HG03095 (cell line): ENCODE measurements at regions not wholly inside any gene's neighbourhood (a gene's known extent, or its start where the extent isn't known, plus 50 kb on each side); places are given as distances from the start of the nearest gene placed in this dataset.

ENCODE experiments used
- ATAC-seq: cut with Tn5 transposase; IDR thresholded peaks from one replicate; pipeline ENCODE4 v1.9.1; 2021; ENCODE audit warnings: moderate library complexity; ENCODE audit not compliant: unreplicated experiment

DNA sequence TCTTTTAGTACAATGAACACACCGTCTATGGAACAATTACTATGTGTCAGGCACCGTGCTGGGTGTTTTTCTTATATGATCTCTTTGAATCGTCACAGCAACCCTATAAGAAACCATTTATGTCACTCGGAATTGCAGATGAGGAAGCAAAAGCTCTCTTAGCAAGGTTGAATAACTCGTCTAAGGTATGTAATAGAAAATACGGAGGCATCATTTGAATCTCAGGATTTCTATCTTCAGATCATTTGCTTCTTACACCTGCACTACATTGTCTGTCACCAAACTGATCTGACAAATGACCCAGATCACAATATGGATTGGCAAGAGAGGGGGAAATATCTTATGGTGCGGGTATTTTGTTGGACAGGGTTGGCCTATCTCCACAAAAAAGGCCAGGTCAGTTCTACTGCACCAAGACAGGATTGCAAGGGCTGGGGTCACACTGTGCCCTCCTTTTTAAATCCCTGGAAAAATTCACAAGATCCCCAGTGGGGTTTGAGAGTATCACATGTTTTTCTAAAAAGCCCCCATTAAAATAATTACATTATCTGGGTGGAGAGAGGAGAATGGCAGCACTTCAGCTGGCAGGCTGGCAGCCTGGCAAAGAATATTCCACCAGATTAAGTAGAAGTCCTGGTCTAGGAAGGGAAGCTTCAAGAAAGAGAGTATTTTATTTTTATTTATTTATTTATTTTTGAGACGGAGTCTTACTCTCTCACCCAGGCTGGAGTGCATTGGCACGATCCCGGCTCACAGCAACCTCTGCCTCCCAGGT lies 110.7 kb upstream of the CLMP start:
- ATAC-seq, result no peak

GRCh38 chr11:123304828-123305466 lies 109.9 kb upstream of the CLMP start:
- no peak for ATAC-seq

GRCh38 chr11:123303924-123304323 lies 108.9 kb upstream of the CLMP start:
- ATAC-seq, result no peak

DNA sequence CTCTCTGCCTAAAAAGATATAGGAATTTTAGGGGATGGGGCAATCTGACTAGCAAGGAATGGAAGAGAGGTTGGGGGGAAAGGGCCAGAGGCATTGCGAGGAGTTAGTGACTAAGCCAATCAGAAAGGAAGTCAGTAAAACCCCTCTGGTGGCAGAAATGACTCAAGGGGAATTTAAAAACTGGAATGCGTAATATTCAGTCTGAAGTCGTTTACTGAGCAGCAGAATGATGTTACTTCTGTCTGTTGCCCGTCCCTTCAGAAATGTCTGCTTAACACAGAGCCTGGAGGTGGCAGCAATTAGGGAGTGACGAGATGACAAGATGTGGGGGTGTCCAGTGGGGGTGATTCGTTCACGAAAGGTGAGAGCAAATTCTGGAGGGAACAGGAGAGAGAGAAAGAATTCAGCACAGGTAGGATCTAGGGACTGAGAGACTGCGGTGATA lies 107.7 kb upstream of the CLMP start:
- ATAC-seq, result peak; percentile 58

DNA sequence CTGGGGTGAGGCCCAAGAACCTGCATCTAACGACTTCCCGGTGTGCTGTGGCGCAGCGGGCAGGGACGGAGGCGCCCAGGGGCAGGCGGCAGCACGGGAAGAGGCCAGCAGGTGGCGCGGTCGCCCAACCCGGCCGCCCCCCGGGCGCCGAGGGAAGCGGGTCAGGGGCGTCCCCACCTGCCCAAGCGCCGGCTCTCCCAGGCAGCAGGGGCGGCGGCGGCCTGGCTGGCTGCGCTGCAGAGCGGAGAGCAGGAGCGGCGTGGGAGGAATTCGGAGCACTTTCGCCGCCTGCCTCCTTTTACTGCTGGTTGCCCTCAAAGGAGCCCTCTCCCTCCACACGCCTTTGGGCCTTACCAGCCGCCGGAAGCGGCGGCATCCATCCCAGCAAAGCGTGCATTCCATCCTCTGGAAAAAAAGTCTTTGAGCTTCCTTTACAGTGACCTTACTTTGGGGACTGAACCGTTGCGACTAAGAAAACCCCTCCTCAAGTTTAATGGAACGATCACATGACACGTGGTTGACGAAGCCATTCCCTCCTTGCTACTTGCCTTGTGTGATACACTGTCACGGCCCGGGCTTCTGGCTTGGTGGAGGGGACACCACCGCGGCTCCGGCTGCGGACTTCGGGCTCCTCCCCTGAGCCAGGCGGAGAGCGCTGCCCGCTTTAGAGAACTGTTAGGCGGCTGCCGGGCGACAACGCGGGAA lies 106.8 kb upstream of the CLMP start:
- ATAC-seq, result peak; percentile 66

DNA sequence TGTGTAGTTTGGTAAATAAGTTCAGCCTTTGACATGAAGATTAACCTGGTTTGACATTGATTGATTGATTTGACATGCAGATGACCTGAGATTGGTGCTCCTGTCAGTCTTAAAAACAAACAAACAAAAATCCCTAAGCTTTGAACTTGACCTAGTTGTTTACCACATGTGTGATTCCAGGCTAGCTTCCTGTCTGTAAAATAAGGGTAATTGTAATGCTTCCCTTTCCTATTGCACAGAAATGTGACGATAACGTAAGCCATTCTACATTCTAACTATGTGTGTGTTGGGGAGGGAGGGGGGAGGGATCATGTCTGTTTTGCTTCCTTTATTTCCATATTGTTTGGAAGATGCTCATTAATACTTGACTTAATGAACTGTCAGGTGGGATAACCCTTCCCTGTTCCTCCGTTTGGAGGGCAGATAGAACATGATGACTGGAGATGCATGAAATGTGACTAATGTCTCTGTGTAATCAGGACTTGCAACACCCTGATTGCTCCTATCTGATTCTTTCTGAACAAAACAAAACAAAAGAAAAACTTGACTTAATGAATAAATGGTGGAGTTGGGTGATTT lies 106.1 kb upstream of the CLMP start:
- no peak for ATAC-seq

DNA sequence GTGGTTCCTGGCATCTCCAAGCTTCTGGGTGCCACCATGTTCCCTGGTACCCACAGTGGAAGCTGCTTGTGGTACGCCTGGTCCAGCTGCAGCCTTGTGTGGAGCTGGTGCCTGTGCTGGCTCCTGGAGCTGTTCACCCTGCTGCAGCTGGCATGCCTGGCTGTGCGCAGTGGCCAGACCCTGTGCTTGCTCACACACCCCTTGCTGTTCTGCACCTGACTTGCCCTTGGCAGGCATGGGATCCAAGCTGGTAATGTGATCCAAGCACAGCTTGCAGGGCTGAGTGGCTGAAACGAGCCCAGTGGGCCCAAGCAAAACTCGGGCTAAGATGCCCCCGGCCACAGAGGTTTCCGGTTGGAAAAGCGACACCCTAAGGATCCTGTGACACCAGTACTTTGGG lies 104.7 kb upstream of the CLMP start:
- no peak for ATAC-seq

DNA sequence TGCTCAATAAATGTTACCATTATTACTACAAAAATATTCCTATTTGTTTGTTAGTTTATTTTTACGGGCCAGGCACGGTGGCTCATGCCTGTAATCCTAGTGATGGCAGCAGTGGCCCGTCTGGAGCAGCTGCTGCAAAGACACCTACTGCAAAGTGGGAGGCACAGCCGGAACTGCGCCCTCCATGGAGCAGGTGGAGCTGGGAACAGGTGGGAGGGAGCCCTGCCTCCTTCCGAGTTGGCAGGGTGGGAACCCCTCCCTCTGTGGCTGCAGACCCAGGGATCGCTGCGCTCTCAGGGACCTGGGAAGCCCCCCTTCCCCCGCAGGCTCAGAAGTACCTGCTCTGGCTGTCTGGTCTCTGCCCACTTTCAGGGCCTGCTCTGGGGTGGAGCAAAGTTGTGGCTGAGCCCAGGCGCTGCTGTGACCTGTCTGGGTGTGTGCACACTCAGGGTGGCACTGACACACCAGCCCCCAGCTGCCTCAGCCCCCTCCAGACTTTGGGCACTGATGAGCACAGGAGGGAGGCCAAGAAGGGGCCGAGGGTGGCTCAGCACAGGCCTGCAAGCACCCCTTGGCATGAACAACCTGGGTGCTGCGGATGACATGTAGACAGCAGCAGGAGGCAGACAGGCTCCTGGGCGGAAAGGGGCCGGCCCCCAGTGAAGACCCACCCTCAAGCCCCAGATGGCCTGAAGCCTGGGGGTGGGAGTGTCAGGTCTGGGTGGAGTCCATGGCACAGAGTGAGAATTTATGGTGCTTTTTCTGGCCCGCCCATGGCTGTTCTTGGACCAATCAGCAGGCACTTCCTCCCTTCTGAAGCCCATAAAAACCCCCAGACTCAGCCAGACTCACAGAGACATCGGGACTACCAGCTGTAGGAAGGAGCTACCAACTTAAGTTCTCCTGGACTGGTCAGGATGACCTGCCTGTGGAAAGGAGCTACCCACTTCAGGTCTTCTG lies 103.7 kb upstream of the CLMP start:
- ATAC-seq, result no peak

- no peak for ATAC-seq
Measured at GRCh38 chr11:123292647-123293046, 97.6 kb upstream of the CLMP start.

DNA sequence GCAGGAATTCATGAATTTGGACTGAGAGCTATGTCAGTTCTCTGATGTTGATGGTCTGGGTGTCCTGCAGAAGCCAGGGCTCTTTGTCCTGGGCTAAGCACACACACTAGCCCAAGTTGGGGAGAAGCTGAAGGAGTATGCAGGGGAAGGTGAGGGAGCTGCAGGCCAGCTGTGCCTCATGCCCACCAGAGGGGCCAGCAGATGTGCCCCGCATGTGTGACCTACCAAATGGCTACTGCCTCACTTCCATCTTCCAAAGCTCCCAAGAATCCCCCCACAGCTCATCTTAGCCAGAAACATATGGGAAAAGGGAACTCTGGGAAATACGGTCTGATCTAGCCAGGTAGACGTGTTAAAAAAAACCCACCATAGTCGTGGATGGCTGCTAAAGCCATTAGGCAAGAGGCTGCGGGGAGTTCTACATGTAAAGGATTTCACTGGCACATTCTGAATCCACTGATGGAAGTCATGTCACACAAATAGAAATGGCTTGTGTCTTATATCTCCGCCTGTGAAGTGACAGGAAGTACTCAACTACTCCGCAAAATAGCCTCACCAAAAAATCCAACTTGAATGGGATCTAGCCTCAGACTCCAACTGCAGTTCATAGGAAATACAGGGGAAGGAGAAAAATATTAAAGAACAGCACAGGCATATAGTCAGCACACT lies 96.3 kb upstream of the CLMP start:
- no peak for ATAC-seq

GRCh38 chr11:123286761-123287160 lies 91.7 kb upstream of the CLMP start:
- ATAC-seq, result no peak

DNA sequence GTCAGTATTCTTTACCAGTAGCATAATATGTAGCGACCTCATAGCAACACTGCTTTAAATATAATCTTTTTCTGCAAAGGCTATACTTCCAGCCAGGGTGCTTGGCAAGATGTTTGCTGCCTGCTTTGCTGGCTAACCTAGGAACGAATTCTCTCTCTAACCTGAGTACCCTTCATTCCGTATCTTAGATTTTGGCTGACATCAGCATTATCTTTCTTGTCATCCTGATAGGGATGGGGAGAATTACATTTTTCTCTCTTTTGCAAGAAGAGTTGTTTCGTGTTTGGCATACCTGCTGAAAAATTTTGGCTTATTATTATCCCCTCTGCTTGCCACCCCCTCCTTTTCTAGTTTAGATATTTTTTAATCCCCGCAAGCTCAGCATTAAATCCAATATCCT lies 91.2 kb upstream of the CLMP start:
- no peak for ATAC-seq

- no peak for ATAC-seq
Measured at GRCh38 chr11:123284454-123284853, 89.4 kb upstream of the CLMP start.

- ATAC-seq, result no peak
Measured at GRCh38 chr11:123282597-123282996, 87.5 kb upstream of the CLMP start.

- no peak for ATAC-seq
Measured at GRCh38 chr11:123273616-123274015, 78.6 kb upstream of the CLMP start.

- ATAC-seq, result no peak
Measured at GRCh38 chr11:123272565-123272964, 77.5 kb upstream of the CLMP start.

DNA sequence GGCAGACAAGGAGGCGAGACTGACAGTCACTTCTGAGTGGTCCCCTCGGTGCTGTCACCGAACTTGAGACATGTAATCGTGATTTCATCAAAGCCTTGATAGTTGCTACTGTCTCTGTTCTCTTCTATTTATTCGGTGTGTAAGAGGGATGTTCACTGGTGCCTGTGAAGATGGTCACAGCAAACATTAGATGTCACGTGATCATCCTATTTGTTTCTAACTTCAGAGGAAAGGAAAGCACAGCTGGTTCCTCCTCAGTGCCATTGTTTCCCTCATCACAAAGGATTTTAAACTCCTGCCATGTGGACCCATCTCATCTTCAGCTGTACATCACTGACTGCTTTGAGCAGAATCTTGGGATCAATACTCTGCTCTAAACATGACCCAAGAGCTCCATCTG lies 73.1 kb upstream of the CLMP start:
- no peak for ATAC-seq

GRCh38 chr11:123265951-123266350 lies 70.9 kb upstream of the CLMP start:
- no peak for ATAC-seq

- no peak for ATAC-seq
Measured at GRCh38 chr11:123264431-123264780, 69.4 kb upstream of the CLMP start.
